ENCODE measurements at regions not wholly inside any gene's neighbourhood (a gene's known extent, or its start where the extent isn't known, plus 50 kb on each side); places are given as distances from the start of the nearest gene placed in this dataset.

- DNase-seq (ENCODE audit: low read depth, low spot score) (no peak), FAIRE-seq (no peak), ATAC-seq (no peak)
- H3K9ac ChIP-seq (ENCODE audit: control insufficient read depth, insufficient read depth, low read length) = no peak overlapping the region
- no peak for TF ChIP-seq CHD4 (IDR thresholded peaks at IDR 0.05)
- TF ChIP-seq ZNF622 (IDR thresholded peaks at IDR 0.05) = no peak
- TF ChIP-seq NBN (IDR thresholded peaks at IDR 0.05) = no peak
- TF ChIP-seq, protein P1, sequence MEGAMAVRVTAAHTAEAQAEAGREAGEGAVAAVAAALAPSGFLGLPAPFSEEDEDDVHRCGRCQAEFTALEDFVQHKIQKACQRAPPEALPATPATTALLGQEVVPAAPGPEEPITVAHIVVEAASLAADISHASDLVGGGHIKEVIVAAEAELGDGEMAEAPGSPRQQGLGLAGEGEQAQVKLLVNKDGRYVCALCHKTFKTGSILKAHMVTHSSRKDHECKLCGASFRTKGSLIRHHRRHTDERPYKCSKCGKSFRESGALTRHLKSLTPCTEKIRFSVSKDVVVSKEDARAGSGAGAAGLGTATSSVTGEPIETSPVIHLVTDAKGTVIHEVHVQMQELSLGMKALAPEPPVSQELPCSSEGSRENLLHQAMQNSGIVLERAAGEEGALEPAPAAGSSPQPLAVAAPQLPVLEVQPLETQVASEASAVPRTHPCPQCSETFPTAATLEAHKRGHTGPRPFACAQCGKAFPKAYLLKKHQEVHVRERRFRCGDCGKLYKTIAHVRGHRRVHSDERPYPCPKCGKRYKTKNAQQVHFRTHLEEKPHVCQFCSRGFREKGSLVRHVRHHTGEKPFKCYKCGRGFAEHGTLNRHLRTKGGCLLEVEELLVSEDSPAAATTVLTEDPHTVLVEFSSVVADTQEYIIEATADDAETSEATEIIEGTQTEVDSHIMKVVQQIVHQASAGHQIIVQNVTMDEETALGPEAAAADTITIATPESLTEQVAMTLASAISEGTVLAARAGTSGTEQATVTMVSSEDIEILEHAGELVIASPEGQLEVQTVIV (IDR thresholded peaks at IDR 0.05; ENCODE audit: borderline replicate concordance, partially characterized antibody) = no peak
- no peak for TF ChIP-seq SMARCA5 (IDR thresholded peaks at IDR 0.05)
- TF ChIP-seq MTA3 (IDR thresholded peaks at IDR 0.05; ENCODE audit: borderline replicate concordance, low read length) = no peak
- TF ChIP-seq ZNF207 (IDR thresholded peaks at IDR 0.05; ENCODE audit: borderline replicate concordance) = no peak
- no peak for TF ChIP-seq GATAD2B (conservative IDR thresholded peaks at IDR 0.05; ENCODE audit: low read depth)
- TF ChIP-seq, protein P2, sequence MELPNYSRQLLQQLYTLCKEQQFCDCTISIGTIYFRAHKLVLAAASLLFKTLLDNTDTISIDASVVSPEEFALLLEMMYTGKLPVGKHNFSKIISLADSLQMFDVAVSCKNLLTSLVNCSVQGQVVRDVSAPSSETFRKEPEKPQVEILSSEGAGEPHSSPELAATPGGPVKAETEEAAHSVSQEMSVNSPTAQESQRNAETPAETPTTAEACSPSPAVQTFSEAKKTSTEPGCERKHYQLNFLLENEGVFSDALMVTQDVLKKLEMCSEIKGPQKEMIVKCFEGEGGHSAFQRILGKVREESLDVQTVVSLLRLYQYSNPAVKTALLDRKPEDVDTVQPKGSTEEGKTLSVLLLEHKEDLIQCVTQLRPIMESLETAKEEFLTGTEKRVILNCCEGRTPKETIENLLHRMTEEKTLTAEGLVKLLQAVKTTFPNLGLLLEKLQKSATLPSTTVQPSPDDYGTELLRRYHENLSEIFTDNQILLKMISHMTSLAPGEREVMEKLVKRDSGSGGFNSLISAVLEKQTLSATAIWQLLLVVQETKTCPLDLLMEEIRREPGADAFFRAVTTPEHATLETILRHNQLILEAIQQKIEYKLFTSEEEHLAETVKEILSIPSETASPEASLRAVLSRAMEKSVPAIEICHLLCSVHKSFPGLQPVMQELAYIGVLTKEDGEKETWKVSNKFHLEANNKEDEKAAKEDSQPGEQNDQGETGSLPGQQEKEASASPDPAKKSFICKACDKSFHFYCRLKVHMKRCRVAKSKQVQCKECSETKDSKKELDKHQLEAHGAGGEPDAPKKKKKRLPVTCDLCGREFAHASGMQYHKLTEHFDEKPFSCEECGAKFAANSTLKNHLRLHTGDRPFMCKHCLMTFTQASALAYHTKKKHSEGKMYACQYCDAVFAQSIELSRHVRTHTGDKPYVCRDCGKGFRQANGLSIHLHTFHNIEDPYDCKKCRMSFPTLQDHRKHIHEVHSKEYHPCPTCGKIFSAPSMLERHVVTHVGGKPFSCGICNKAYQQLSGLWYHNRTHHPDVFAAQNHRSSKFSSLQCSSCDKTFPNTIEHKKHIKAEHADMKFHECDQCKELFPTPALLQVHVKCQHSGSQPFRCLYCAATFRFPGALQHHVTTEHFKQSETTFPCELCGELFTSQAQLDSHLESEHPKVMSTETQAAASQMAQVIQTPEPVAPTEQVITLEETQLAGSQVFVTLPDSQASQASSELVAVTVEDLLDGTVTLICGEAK (IDR thresholded peaks at IDR 0.05; ENCODE audit: borderline replicate concordance) = no peak
- no peak for TF ChIP-seq CHD1 (IDR thresholded peaks at IDR 0.05; ENCODE audit: low read depth, low read length)
- TF ChIP-seq FOS (IDR thresholded peaks at IDR 0.05; ENCODE audit: borderline replicate concordance, extremely low read depth, insufficient read length) = no peak
- TF ChIP-seq PML (IDR thresholded peaks at IDR 0.05; ENCODE audit: low read length) = no peak
- no peak for TF ChIP-seq MXI1 (IDR thresholded peaks at IDR 0.05; ENCODE audit: low read depth, low read length)
- no peak for TF ChIP-seq NR2F1 (conservative IDR thresholded peaks at IDR 0.05)
- no peak for TF ChIP-seq FOXM1 (IDR thresholded peaks at IDR 0.05; ENCODE audit: low read depth, low read length)
- no peak for TF ChIP-seq SUZ12 (IDR thresholded peaks at IDR 0.05; ENCODE audit: unreplicated experiment)
- no TSS peak for BruUV-seq (replicated peaks)
- no peaks in the 10 kb centered on the region; a peak in 1 of 4 replicates for H3K27me3 ChIP-seq (replicated peaks in 1 of 2; ENCODE audit: control insufficient read depth in 2 of 2, insufficient read depth in 2 of 2, low read length in 1 of 2)
- H3K4me1 ChIP-seq (ENCODE audit: control insufficient read depth, insufficient read depth, low read length) = no peaks in the 10 kb centered on the region
- in situ Hi-C loops (cut with MboI) = no loop called here
- no peak overlapping the region for H3K27ac ChIP-seq (ENCODE audit: control insufficient read depth, insufficient read depth)
- H3K4me2 ChIP-seq (ENCODE audit: control insufficient read depth, insufficient read depth) = no peak overlapping the region
- H3K79me2 ChIP-seq (ENCODE audit: control insufficient read depth, insufficient read depth, low read length) = no peaks in the 10 kb centered on the region
- RAD21 ChIA-PET (ENCODE audit: unreplicated experiment) = no interaction called here
- intact Hi-C loops (cut with micrococcal nuclease; ENCODE audit: unreplicated experiment) = no loop called here
- H3K9me3 ChIP-seq (replicated peaks; ENCODE audit: control insufficient read depth, insufficient read depth, low read length) = no peaks in the 10 kb centered on the region
- POLR2A ChIA-PET = no interaction called here
- H3K4me3 ChIP-seq = no peak overlapping the region
- no peak overlapping the region for H2AFZ ChIP-seq (ENCODE audit: control insufficient read depth, low read depth, low read length)
- CTCF ChIA-PET = no interaction called here
- H3K36me3 ChIP-seq (ENCODE audit: control insufficient read depth in 2 of 2, insufficient read depth in 2 of 2, low read length in 1 of 2) = no peaks in the 10 kb centered on the region
- H4K20me1 ChIP-seq (ENCODE audit: control insufficient read depth, insufficient read depth) = no peaks in the 10 kb centered on the region
- SMC1A ChIA-PET (ENCODE audit: uncharacterized antibody, unreplicated experiment) = interaction anchor here (0.6 to 1.0 kb wide), 4 partner anchors 14 to 469 kb away, joined by 3 to 4 read pairs (median 4); no protein-coding TSS in a partner anchor
- 40% methylated on average over 10 of the region's 10 CpGs for WGBS (ENCODE audit: insufficient coverage, insufficient replicate concordance, low lambda C conversion rate, missing lambda C conversion rate)
These were observed 89.2 kb upstream of the PTCH1 start for GRCh38 chr9:95605816-95606488.
